ENCODE measurements at regions not wholly inside any gene's neighbourhood (a gene's known extent, or its start where the extent isn't known, plus 50 kb on each side); places are given as distances from the start of the nearest gene placed in this dataset.

- Mint-ChIP-seq H3K27ac (no peak overlapping the region), H3K4me3 (no peak overlapping the region), H3K27me3 (ENCODE audit: insufficient read depth) (no peaks in the 10 kb centered on the region; the same call in 1 of the 2 replicates), H3K36me3 (ENCODE audit: low read depth) (no peaks in the 10 kb centered on the region), H3K4me1 (ENCODE audit: low read depth) (no peaks in the 10 kb centered on the region), H3K9me3 (peaks cover 42% of the 10 kb centered on the region)
- DNase-seq, result no peak
- TF ChIP-seq, protein P1, sequence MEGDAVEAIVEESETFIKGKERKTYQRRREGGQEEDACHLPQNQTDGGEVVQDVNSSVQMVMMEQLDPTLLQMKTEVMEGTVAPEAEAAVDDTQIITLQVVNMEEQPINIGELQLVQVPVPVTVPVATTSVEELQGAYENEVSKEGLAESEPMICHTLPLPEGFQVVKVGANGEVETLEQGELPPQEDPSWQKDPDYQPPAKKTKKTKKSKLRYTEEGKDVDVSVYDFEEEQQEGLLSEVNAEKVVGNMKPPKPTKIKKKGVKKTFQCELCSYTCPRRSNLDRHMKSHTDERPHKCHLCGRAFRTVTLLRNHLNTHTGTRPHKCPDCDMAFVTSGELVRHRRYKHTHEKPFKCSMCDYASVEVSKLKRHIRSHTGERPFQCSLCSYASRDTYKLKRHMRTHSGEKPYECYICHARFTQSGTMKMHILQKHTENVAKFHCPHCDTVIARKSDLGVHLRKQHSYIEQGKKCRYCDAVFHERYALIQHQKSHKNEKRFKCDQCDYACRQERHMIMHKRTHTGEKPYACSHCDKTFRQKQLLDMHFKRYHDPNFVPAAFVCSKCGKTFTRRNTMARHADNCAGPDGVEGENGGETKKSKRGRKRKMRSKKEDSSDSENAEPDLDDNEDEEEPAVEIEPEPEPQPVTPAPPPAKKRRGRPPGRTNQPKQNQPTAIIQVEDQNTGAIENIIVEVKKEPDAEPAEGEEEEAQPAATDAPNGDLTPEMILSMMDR (IDR thresholded peaks at IDR 0.05), result no peak
Observed at GRCh38 chr2:167697948-167698347, 549.4 kb downstream of the STK39 start.

- DNase-seq, result no peak
- no peaks in the 10 kb centered on the region for H3K36me3 Mint-ChIP-seq (ENCODE audit: low read depth)
- TF ChIP-seq, protein P1 (IDR thresholded peaks at IDR 0.05), result no peak
Observed at GRCh38 chr2:167697194-167697593, 550.2 kb downstream of the STK39 start.

GRCh38 chr2:167692936-167693335, 554.5 kb downstream of the STK39 start:
- no peak overlapping the region for H3K4me3 Mint-ChIP-seq
- H3K27ac Mint-ChIP-seq, result no peak overlapping the region
- DNase-seq, result no peak
- H3K27me3 Mint-ChIP-seq (ENCODE audit: insufficient read depth), result no peaks in the 10 kb centered on the region; the same call in 1 of the 2 replicates
- H3K9me3 Mint-ChIP-seq, result peaks cover 46% of the 10 kb centered on the region
- no peaks in the 10 kb centered on the region for H3K4me1 Mint-ChIP-seq (ENCODE audit: low read depth)
- H3K36me3 Mint-ChIP-seq (ENCODE audit: low read depth), result no peaks in the 10 kb centered on the region
- TF ChIP-seq, protein P1 (IDR thresholded peaks at IDR 0.05), result no peak

More at GRCh38 chr2:167697194-167697593, 550.2 kb downstream of the STK39 start:
- H3K27ac Mint-ChIP-seq, result no peak overlapping the region
- H3K4me3 Mint-ChIP-seq, result no peak overlapping the region
- peaks cover 45% of the 10 kb centered on the region for H3K9me3 Mint-ChIP-seq
- no peaks in the 10 kb centered on the region; the same call in 1 of the 2 replicates for H3K27me3 Mint-ChIP-seq (ENCODE audit: insufficient read depth)
- no peaks in the 10 kb centered on the region for H3K4me1 Mint-ChIP-seq (ENCODE audit: low read depth)

DNA sequence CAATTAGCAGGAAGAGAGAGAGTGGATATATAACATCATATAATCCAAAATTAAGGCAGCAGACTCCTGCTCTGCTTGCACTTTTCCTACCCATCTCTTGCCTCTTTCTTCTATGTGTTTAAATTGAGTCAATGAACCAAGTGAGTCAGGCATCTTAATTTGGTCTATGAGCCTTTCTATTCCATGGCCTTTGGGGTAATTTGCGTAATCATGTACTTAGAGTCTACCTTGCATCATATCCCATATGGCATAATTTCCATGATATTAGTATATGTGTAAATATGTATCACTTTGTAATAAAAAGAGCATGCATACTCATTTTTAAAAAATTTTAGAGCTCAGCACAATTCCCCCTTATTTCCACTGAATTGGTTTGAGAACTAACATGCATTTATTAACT, 555.2 kb downstream of the STK39 start:
- TF ChIP-seq, protein P1 (IDR thresholded peaks at IDR 0.05), result no peak
- no peaks in the 10 kb centered on the region; the same call in 1 of the 2 replicates for H3K27me3 Mint-ChIP-seq (ENCODE audit: insufficient read depth)
- H3K4me3 Mint-ChIP-seq, result no peak overlapping the region
- no peak for DNase-seq
- no peaks in the 10 kb centered on the region for H3K4me1 Mint-ChIP-seq (ENCODE audit: low read depth)
- no peaks in the 10 kb centered on the region for H3K36me3 Mint-ChIP-seq (ENCODE audit: low read depth)
- H3K9me3 Mint-ChIP-seq, result peaks cover 41% of the 10 kb centered on the region
- H3K27ac Mint-ChIP-seq, result no peak overlapping the region

DNA sequence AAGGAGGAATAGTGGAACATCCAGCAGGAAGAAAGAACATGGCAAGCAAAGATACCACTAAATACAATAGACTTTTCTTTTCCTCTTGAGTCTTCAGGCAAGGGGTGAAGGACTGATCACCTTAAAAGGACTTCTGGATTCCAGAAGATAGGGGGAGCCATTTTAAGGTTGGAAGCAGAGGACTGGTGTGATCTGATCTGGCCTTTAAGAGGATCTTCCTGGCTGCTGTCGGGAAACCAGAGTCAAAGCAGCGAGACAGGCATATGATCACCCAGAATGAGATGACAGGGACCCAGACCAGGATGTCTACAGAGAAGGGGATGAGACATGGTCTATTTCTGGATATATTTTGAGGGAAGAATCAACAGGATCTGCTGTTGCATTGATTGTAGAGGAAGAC, 558.0 kb downstream of the STK39 start:
- Mint-ChIP-seq H3K36me3 (ENCODE audit: low read depth) (no peaks in the 10 kb centered on the region), H3K4me3 (no peak overlapping the region), H3K27me3 (ENCODE audit: insufficient read depth) (no peaks in the 10 kb centered on the region; the same call in 1 of the 2 replicates), H3K9me3 (peaks cover 41% of the 10 kb centered on the region), H3K27ac (no peak overlapping the region), H3K4me1 (ENCODE audit: low read depth) (no peaks in the 10 kb centered on the region)
- TF ChIP-seq, protein P1 (IDR thresholded peaks at IDR 0.05), result no peak
- DNase-seq, result no peak

GRCh38 chr2:167686691-167687090, 560.7 kb downstream of the STK39 start:
- Mint-ChIP-seq H3K27ac (no peak overlapping the region), H3K4me3 (no peak overlapping the region), H3K4me1 (ENCODE audit: low read depth) (no peaks in the 10 kb centered on the region), H3K27me3 (ENCODE audit: insufficient read depth) (no peaks in the 10 kb centered on the region), H3K9me3 (peaks cover 53% of the 10 kb centered on the region), H3K36me3 (ENCODE audit: low read depth) (no peaks in the 10 kb centered on the region)
- no peak for DNase-seq
- TF ChIP-seq, protein P1 (IDR thresholded peaks at IDR 0.05), result no peak

Measured in HFFc6 (cell line).